GM23338 (cell line): ENCODE measurements at regions not wholly inside any gene's neighbourhood (a gene's known extent, or its start where the extent isn't known, plus 50 kb on each side); places are given as distances from the start of the nearest gene placed in this dataset.

Source experiments
- ATAC-seq: fragments of 200-7000 bp; cut with Tn5 transposase; 3 replicates; pipeline ENCODE4 v1.9.1; 2020
- DNase-seq: peaks from one replicate; pipeline ENCODE4 v3.0.0-alpha.2; 2015; ENCODE audit warnings: low spot score
- H2AFZ ChIP-seq: fragments of 200-600 bp; sonication (generic); 2 replicates; pipeline ENCODE4 v1.8.0; 2016; ENCODE audit warnings: antibody characterized with exemption, mild to moderate bottlenecking, moderate library complexity
- H3F3A ChIP-seq: fragments of 200-600 bp; sonication (generic); replicated peaks from 2 replicates; pipeline ENCODE4 v1.8.0; 2017; ENCODE audit warnings: antibody characterized with exemption, mixed run types, low read depth
- H3K27ac ChIP-seq: fragments of 200-600 bp; sonication (generic); 2 replicates; pipeline ENCODE4 v1.6.1; 2016; ENCODE audit warnings: low read depth
- H3K27me3 ChIP-seq: fragments of 200-600 bp; sonication (generic); 2 replicates; pipeline ENCODE4 v1.8.0; 2016; ENCODE audit warnings: mild to moderate bottlenecking, mixed run types, moderate library complexity; ENCODE audit not compliant: insufficient read depth
- H3K36me3 ChIP-seq: fragments of 200-600 bp; sonication (generic); 2 replicates; pipeline ENCODE4 v1.8.0; 2016; ENCODE audit warnings: mild to moderate bottlenecking; ENCODE audit not compliant: insufficient read depth
- H3K4me1 ChIP-seq: fragments of 200-600 bp; sonication (generic); 2 replicates; pipeline ENCODE4 v1.8.0; 2016; ENCODE audit warnings: mild to moderate bottlenecking, moderate library complexity; ENCODE audit not compliant: insufficient read depth
- H3K4me2 ChIP-seq: fragments of 200-600 bp; sonication (generic); 2 replicates; pipeline ENCODE4 v1.7.1; 2017; ENCODE audit warnings: mixed run types
- H3K4me3 ChIP-seq: fragments of 200-600 bp; sonication (generic); 2 replicates; pipeline ENCODE4 v1.6.1; 2016; ENCODE audit warnings: mixed run types
- H3K79me2 ChIP-seq: fragments of 200-600 bp; sonication (generic); replicated peaks from 2 replicates; pipeline ENCODE4 v1.8.0; 2017; ENCODE audit warnings: mild to moderate bottlenecking; ENCODE audit not compliant: insufficient read depth
- H3K9me2 ChIP-seq: fragments of 200-600 bp; sonication (generic); 2 replicates; pipeline ENCODE4 v1.8.0; 2017; ENCODE audit not compliant: insufficient read depth
- H4K20me1 ChIP-seq: fragments of 200-600 bp; sonication (generic); replicated peaks from 2 replicates; pipeline ENCODE4 v1.8.0; 2017; ENCODE audit warnings: mild to moderate bottlenecking; ENCODE audit not compliant: insufficient read depth
- H3K27ac Mint-ChIP-seq: 2 replicates; pipeline ENCODE4 v1.8.0; 2020; ENCODE audit warnings: inconsistent platforms, mild to moderate bottlenecking, moderate library complexity, mixed read lengths
- H3K27me3 Mint-ChIP-seq: 3 replicates; pipeline ENCODE4 v1.8.0; 2022; ENCODE audit warnings: low read depth, mild to moderate bottlenecking, moderate library complexity, mixed read lengths, inconsistent platforms; ENCODE audit not compliant: insufficient read depth, poor library complexity
- H3K36me3 Mint-ChIP-seq: 3 replicates; pipeline ENCODE4 v1.8.0; 2021; ENCODE audit warnings: low read depth, mild to moderate bottlenecking, inconsistent platforms, moderate library complexity, mixed read lengths
- H3K4me1 Mint-ChIP-seq: 3 replicates; pipeline ENCODE4 v1.8.0; 2020; ENCODE audit warnings: mild to moderate bottlenecking, inconsistent platforms, mixed read lengths
- H3K4me3 Mint-ChIP-seq: 3 replicates; pipeline ENCODE4 v1.8.0; 2021; ENCODE audit warnings: moderate library complexity, mild to moderate bottlenecking, inconsistent platforms, mixed read lengths
- H3K9me3 Mint-ChIP-seq: 3 replicates; pipeline ENCODE4 v1.8.0; 2020; ENCODE audit warnings: moderate library complexity, mild to moderate bottlenecking, inconsistent platforms, mixed read lengths
- CTCF ChIP-seq, 2 experiments: fragments of 200-600 bp in 1 of 2; sonication (generic) in 1 of 2; conservative IDR thresholded peaks; 2 replicates each; pipeline versions ENCODE4 v1.5.1 to v1.6.1; 2016 to 2017; ENCODE audit warnings: antibody characterized with exemption in 2 of 2, low read depth in 2 of 2, mild to moderate bottlenecking in 2 of 2, moderate library complexity in 1 of 2
- ETS1 ChIP-seq: IDR thresholded peaks from 2 replicates; pipeline ENCODE4 v1.6.1; 2016; ENCODE audit warnings: antibody characterized with exemption
- JUNB ChIP-seq: IDR thresholded peaks from one replicate; pipeline ENCODE4 v1.6.1; 2016; ENCODE audit warnings: antibody characterized with exemption; ENCODE audit not compliant: unreplicated experiment
- NANOG ChIP-seq: IDR thresholded peaks from 2 replicates; pipeline ENCODE4 v1.6.1; 2016; ENCODE audit warnings: antibody characterized with exemption, borderline replicate concordance
- POLR2AphosphoS5 ChIP-seq: IDR thresholded peaks from 2 replicates; pipeline ENCODE4 v1.6.1; 2016; ENCODE audit warnings: antibody characterized with exemption, low read depth
- REST ChIP-seq: IDR thresholded peaks from one replicate; pipeline ENCODE4 v1.6.1; 2018; ENCODE audit warnings: antibody characterized with exemption; ENCODE audit not compliant: unreplicated experiment
- STAT1 ChIP-seq: IDR thresholded peaks from one replicate; pipeline ENCODE4 v1.6.1; 2016; ENCODE audit warnings: antibody characterized with exemption; ENCODE audit not compliant: unreplicated experiment
- ZNF114 ChIP-seq: fragments of 250-450 bp; sonication (Bioruptor Pico); IDR thresholded peaks from 2 replicates; pipeline ENCODE4 v1.5.0; 2020; ENCODE audit warnings: mild to moderate bottlenecking, moderate library complexity
- ZNF331 ChIP-seq: fragments of 250-450 bp; sonication (Bioruptor Pico); IDR thresholded peaks from 2 replicates; pipeline ENCODE4 v1.5.0; 2020; ENCODE audit warnings: low read depth, mild to moderate bottlenecking, moderate library complexity
- ZNF462 ChIP-seq: fragments of 250-450 bp; sonication (Bioruptor Pico); IDR thresholded peaks from 2 replicates; pipeline ENCODE4 v1.5.0; 2020; ENCODE audit warnings: mild to moderate bottlenecking, moderate library complexity

GRCh38 chr2:56806924-56807323 lies 623.1 kb downstream of the CCDC85A start:
- Histone ChIP-seq H3K79me2 (no peaks in the 10 kb centered on the region), H3K4me2 (no peak overlapping the region), H4K20me1 (no peaks in the 10 kb centered on the region), H3K27ac (no peak overlapping the region), H3K27me3 (no peaks in the 10 kb centered on the region), H3K4me1 (peaks cover 6% of the 10 kb centered on the region; the same call in 1 of the 2 replicates), H3F3A (no peaks in the 10 kb centered on the region), H3K36me3 (no peaks in the 10 kb centered on the region), H2AFZ (no peak overlapping the region), H3K4me3 (no peak overlapping the region), H3K9me2 (peaks cover 4% of the 10 kb centered on the region; the same call in 1 of the 2 replicates)
- Mint-ChIP-seq H3K36me3 (no peaks in the 10 kb centered on the region), H3K9me3 (no peaks in the 10 kb centered on the region), H3K27ac (no peak overlapping the region), H3K4me3 (no peak overlapping the region), H3K4me1 (peaks cover 9% of the 10 kb centered on the region), H3K27me3 (peaks cover 3% of the 10 kb centered on the region)
- no peak for TF ChIP-seq POLR2AphosphoS5
- no peak for ATAC-seq
- no peak for DNase-seq

- Histone ChIP-seq H3K36me3 (no peaks in the 10 kb centered on the region), H3K27me3 (no peaks in the 10 kb centered on the region), H3K4me3 (no peak overlapping the region), H3K79me2 (no peaks in the 10 kb centered on the region), H3K9me2 (peaks cover 4% of the 10 kb centered on the region; the same call in 1 of the 2 replicates), H3K27ac (no peak overlapping the region), H3K4me1 (peaks cover 2% of the 10 kb centered on the region; the same call in 1 of the 2 replicates), H4K20me1 (no peaks in the 10 kb centered on the region), H2AFZ (no peak overlapping the region), H3F3A (no peaks in the 10 kb centered on the region), H3K4me2 (no peak overlapping the region)
- peaks cover 3% of the 10 kb centered on the region for H3K27me3 Mint-ChIP-seq
- H3K36me3 Mint-ChIP-seq = no peaks in the 10 kb centered on the region
- H3K4me1 Mint-ChIP-seq = peaks cover 6% of the 10 kb centered on the region
- DNase-seq (no peak), ATAC-seq (no peak)
- H3K27ac Mint-ChIP-seq = no peak overlapping the region
- H3K4me3 Mint-ChIP-seq = no peak overlapping the region
- H3K9me3 Mint-ChIP-seq = no peaks in the 10 kb centered on the region
- no peak for TF ChIP-seq STAT1
- TF ChIP-seq ETS1 = no peak
- no peak for TF ChIP-seq ZNF114
- no peak for TF ChIP-seq POLR2AphosphoS5
- TF ChIP-seq REST = no peak
- TF ChIP-seq JUNB = no peak
- TF ChIP-seq CTCF (conservative IDR thresholded peaks at IDR 0.05; ENCODE audit: low read depth in 2 of 2) = no peak
- no peak for TF ChIP-seq ZNF462
- no peak for TF ChIP-seq NANOG
- TF ChIP-seq ZNF331 (CRISPR knock-in tag) = no peak
These were observed 624.1 kb downstream of the CCDC85A start for GRCh38 chr2:56807861-56808260.
